PC-9 (cell line): ENCODE measurements at regions not wholly inside any gene's neighbourhood (a gene's known extent, or its start where the extent isn't known, plus 50 kb on each side); places are given as distances from the start of the nearest gene placed in this dataset.

Experiments
- CTCF ChIP-seq: fragments of 200-600 bp; sonication (generic); conservative IDR thresholded peaks from 2 replicates; pipeline ENCODE4 v1.6.1; 2017; ENCODE audit warnings: mixed run types, antibody characterized with exemption, mild to moderate bottlenecking, moderate library complexity
- EZH2 ChIP-seq: fragments of 200-600 bp; sonication (generic); IDR thresholded peaks from 2 replicates; pipeline ENCODE4 v1.8.0; 2017; ENCODE audit warnings: antibody characterized with exemption, low read depth

- TF ChIP-seq CTCF: no peak
- TF ChIP-seq EZH2: no peak
Measured at GRCh38 chr6:97805596-97805995, 522.6 kb upstream of the MMS22L start.
